Retinal pigment epithelial cell (primary cell): ENCODE measurements at regions not wholly inside any gene's neighbourhood (a gene's known extent, or its start where the extent isn't known, plus 50 kb on each side); places are given as distances from the start of the nearest gene placed in this dataset.
A peak's percentile ranks its signal among the peaks of the same experiment; 100 is the strongest.

Experiments
- DNase-seq: peaks from one replicate; pipeline ENCODE4 v3.0.0-alpha.2; 2010; ENCODE audit warnings: low read depth
- H3K4me3 ChIP-seq: 2 replicates; pipeline ENCODE4 v1.5.1; 2011; ENCODE audit warnings: mild to moderate bottlenecking, low read length, control low read depth, moderate library complexity
- TF ChIP-seq, protein P1 (sequence below): conservative IDR thresholded peaks from 2 replicates; pipeline ENCODE4 v1.5.1; 2011; ENCODE audit warnings: low read depth, low read length, control low read depth, inconsistent platforms

DNA sequence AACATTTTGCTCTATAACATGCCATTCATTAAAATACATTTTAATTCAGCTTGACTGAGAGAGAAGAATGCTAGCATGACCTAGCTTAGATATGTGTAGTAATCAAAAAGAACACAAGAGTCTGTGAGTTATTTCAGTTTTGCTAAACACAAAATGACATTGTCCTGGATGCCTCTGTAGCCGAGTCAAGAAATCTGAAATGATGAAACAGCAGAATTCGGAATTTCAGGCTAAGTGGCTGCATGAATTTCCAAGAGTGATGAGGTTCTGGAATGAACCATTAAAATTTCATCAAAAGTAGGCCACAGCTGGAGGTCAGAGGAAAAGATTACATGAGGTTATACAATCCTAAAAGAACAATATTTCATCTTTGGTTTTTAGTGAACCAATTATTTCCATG is 79.1 kb upstream of the CXADR start:
- no peak overlapping the region for H3K4me3 ChIP-seq
- no peak for DNase-seq
- TF ChIP-seq, protein P1, sequence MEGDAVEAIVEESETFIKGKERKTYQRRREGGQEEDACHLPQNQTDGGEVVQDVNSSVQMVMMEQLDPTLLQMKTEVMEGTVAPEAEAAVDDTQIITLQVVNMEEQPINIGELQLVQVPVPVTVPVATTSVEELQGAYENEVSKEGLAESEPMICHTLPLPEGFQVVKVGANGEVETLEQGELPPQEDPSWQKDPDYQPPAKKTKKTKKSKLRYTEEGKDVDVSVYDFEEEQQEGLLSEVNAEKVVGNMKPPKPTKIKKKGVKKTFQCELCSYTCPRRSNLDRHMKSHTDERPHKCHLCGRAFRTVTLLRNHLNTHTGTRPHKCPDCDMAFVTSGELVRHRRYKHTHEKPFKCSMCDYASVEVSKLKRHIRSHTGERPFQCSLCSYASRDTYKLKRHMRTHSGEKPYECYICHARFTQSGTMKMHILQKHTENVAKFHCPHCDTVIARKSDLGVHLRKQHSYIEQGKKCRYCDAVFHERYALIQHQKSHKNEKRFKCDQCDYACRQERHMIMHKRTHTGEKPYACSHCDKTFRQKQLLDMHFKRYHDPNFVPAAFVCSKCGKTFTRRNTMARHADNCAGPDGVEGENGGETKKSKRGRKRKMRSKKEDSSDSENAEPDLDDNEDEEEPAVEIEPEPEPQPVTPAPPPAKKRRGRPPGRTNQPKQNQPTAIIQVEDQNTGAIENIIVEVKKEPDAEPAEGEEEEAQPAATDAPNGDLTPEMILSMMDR = no peak

DNA sequence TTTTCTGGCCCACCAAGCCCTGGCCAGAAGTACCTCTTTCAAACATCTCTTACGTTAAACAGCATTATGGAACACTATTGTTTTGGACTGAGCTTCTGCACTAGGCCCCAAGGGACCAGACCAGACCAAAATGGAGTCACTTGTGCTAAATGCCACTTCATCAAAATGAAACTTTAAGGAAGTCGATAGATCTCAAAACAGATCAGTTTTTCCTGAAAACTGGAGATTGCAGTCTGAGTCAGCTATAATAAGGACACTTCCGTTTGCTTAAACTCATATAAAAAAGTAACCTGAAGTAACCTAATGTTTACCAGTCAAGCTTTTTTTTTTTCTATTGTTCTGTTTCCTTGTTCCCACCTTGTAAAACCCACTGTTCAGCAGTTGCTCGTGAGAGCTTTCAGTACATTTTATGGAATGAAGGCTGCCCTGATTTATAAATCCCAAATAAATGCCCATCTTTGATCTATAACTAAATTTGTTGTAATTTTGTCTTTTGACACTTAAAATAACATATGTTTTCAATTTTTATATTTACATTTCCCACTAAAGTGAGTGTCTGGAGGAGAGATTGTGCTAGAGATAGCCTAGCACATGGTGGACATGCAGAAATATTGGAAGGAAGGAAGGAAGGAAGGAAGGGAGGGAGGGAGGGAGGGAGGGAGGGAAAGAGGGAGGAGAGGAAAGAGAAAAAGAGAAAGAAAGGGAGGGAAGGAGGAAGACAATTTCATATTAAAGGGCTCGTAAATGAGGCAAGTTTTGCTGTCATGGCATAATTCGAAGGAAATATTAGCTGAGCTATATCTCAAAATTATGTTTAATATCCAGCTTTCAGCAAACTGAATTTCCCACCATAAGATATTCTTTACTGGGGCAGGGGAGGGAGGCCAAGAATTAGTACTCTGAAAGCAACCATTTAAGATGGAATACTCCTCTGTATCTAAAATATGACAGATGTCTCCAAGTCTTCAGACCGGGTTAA is 77.0 kb upstream of the CXADR start:
- no peak for DNase-seq
- TF ChIP-seq, protein P1 = no peak
- H3K4me3 ChIP-seq = no peak overlapping the region

DNA sequence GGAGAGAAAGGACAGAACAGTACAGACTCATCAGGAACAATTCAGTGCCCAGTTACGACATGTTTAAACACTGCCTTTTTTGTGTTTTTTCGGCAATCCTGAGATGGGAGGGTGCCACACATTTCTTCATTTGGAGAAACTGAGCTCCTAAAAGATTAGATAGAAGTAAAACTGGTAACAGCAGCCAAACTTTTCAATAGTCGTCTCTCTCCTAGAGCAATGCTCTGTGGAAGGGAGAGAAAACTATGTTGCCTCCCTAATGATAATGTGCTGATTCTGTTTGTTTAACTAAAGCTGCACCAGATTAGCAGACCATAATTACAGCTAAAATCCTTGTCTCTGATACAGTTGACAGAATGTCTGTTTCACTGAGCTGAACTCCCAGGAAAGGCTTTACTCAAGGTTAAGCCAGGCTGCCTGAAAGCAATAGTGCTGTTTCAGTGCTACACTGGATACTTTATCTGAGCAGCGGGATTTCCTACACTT is 76.2 kb upstream of the CXADR start:
- peak; percentile 66 for DNase-seq
- TF ChIP-seq, protein P1 = no peak
- H3K4me3 ChIP-seq = no peak overlapping the region

DNA sequence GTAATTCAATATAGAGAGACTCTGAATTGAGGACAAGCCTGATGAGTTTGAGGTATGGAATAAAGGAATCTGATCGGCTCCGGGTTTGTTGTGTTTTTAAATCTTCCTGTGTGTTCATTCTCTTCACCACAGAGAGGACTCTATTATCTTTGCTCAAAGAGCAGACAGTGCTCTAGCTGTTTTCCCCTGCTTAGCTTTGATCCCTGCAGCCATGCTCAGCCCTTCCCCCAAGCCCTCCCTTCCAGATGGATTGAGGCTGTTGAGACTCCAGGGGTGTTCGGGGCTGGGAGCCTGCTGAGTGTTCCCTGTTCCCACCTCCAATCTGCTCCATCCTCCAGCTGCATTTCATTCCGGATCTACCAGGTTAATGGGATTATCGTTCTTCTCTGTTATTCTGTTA is 74.2 kb upstream of the CXADR start:
- TF ChIP-seq, protein P1 = no peak
- no peak overlapping the region for H3K4me3 ChIP-seq
- no peak for DNase-seq

DNA sequence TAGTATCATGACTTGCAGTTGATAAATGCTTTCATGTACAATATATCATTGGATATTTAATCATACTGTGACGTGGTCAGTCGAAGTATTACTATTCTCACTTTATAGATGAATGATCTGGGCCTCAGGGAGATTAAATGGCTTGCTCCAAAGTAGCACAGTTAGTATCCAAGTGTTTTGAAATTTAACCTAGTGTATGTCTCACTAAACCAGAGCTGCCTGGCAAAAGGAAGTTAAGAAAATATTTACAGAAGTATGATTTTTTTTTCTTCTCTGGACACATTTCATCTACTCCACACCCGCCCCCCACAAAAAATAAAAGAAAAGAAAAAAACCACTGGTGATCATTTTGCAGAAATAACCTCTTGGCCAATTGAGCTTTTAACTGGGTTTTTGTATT is 71.9 kb upstream of the CXADR start:
- DNase-seq = no peak
- TF ChIP-seq, protein P1 = no peak
- no peak overlapping the region for H3K4me3 ChIP-seq

DNA sequence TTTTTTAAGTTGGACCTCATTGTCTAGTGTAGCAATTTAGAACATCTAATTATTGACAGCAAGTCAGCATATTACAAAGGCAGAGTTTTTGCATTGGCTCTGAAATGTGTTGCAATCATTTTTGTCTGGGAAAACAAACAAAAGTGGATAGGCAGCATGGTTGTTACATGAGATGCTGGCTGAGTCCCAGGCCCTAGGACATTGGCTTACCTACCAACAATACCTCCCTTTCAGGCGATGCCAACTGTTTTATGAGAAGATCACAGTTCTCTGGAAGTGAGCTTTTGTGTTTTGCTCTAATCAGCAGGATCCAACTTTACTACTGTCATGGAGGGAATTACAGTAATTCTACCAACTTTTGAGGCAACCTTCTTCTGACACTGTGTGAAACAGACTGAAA is 71.5 kb upstream of the CXADR start:
- TF ChIP-seq, protein P1 = no peak
- no peak overlapping the region for H3K4me3 ChIP-seq
- DNase-seq = no peak

DNA sequence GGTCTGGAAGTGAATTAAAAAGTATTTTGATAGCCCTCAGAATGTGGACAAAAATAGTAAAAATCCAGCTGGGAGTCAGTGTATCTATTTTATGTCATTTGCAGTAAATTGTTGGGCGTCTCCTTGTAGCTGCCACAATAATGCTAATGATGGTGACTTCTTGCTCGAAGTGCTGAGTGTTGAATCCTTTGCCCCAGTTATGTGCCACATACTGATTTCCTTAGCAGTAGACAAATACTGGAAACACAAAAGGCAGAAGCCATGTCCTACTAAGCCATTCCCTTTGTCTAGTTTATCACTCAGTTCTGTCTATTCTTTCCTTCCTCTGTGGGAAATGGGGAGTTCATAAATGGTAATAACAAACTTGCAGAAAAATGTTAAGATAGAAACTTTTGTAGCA is 70.7 kb upstream of the CXADR start:
- no peak for DNase-seq
- TF ChIP-seq, protein P1 = no peak
- H3K4me3 ChIP-seq = no peak overlapping the region
